DMS53 treated with DMSO at 0.1 percent for 48 hours (cell line): ENCODE measurements at regions not wholly inside any gene's neighbourhood (a gene's known extent, or its start where the extent isn't known, plus 50 kb on each side); places are given as distances from the start of the nearest gene placed in this dataset.
"Not testable (repeated sequence)": the region's sequence is repeated elsewhere in the genome, so short reads cannot be mapped to it uniquely, and the experiment has no call there.

ENCODE experiments used
- DNase-seq: peaks from one replicate; lab custom pipeline; 2025; ENCODE audit not compliant: unreplicated experiment; lab: John Stamatoyannopoulos, UW

DNA sequence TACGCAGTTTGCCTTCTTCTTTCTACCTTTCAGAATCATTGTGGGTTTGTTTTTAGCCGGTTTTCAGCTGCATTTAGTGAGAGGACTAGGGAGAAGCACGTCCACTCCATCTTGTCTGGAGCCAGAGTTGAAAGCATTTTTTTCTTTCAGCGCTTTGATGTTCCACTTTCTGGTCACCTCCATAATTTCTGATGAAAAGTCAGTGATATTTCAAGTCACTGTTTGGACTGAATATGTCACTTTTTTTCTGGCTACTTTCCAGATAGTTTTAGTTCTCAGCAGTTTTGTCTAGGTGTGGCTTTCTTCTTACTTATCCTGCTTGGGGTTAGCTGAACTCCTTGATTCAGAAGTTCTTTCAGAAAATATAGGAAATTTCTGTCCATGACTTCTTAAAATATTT, 123.9 kb upstream of the IER5L start:
- no peak for DNase-seq

DNA sequence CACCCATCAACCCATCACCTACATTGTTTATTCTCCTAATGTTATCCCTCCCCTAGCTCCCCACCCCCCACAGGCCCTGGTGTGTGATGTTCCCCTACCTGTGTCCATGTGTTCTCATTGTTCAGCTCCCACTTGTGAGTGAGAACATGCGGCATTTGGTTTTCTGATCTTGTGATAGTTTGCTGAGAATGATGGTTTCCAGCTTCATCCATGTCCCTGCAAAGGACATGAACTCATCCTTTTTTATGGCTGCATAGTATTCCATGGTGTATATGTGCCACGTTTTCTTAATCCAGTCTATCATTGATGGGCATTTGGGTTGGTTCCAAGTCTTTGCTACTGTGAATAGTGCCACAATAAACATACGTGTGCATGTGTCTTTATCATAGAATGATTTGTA, 118.1 kb upstream of the IER5L start:
- DNase-seq = not testable (repeated sequence)

DNA sequence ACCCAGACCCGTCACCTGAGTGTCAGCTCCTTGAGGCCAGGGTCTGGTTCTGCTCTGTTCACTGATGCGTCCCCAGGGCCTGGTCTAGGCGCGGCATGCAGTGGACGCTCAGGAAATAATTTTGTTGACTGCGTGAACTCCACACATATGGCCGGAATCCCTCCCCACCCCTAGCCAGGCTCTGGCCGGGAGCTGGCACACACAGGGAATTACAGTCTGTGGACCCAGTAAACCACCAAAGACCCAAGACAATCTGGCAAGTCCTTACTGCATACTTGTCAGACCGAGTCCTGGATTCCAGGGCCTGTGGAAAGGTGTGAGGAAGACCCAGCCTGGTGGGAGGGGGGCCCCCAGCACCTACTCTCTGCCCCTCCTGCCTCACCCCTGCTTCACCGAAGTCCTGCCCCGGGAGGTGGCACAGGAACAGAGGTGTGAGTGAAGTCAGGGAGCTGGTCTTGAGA, 113.0 kb upstream of the IER5L start:
- no peak for DNase-seq

DNA sequence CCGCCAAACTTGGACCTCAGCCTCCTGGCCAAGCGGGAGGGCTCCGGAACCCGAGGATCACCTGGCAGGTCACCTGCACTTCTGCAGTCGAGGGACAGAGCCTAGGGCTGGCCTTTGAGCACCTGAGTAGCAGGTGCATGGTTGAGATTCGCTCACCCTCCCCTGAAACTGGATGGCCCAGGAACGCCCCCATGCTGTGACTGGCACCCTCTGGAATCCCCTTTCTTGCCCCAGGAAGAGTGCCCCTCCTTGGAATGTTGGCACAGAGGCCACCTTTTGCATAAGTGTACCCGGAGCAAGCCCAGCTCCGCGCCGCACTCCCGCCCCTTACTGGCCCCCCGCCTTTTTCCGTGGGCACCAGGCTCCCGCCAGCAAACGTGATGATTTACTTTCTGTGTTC, 112.5 kb upstream of the IER5L start:
- DNase-seq = no peak

DNA sequence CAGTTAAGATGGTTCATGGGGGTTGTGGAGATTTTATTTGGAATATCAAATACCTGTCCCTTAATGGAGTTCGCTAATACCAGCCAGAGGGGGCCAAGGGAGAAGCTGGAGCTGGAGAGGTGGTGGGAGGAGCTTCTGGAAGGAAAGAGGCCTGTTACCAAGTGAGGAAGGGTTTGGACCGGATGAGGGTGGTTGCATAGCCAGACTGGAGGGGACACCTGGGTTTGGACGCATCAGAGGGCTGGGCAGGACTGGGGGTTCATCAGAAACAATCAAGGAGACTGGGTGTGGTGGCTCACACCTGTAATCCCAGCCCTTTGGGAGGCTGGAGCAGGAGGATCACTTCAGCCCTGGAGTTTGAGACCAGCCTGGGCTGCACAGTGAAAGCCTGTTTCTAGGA, 111.8 kb upstream of the IER5L start:
- DNase-seq = no peak

DNA sequence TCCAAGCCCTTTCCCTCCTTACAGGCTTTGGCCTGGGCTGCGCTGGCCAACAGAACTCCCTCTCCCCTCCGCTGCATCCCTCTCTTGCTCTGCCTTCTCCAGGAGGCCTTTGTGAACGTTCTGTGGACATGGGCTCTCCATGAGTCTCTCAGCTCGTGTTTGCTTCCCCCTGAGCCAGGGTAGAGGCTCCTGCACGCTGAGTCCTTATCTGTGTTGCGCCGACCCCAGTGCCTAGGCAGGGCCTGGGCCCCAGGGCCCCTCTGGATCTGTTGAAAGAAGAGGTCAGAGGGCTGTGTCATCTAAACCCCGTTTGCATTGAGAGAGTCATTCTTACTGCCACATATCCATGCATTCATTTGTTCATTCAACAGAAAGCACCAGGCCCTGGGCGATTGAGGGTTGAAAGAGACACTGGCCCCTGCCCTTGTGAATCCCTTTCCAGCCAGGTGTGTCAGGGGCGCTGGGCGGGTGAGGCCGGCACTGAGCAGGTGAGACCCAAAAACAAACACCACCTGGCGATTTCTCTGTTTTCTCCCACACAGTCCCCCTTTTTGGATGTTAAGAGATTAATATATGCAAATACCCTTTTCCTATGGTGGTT, 111.2 kb upstream of the IER5L start:
- no peak for DNase-seq

DNA sequence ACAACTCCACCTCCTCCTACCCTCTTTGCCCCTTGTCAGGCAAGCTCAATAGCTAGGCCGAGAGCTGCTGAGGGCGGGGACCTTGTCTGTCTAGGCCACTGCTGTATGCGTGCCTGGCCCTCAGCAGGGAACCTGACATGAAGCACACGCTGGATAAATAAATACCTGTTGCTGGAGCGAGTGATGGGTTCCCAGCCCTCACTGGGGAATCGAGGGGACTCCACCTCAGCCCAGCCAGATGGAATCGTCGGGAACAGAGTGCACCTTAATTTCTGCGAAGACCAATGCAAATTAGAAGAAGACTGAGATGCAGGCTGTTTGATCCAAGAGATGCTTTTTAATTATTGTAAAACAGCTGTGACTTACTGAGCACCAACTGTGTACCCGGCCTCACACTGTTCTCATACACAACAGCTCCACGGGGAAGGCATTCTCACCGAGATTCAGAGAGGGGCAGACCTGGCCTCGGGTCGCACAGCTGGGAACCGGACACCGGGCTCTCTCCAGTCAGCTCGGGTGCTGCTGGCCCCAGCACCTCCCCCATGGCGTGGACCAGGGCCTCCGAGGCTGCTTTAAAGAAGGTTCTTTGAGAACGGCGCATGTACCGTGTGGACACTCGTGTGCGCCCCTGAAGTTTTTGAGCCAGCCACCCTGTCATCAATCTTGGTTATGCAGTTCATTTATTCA, 109.7 kb upstream of the IER5L start:
- no peak for DNase-seq

DNA sequence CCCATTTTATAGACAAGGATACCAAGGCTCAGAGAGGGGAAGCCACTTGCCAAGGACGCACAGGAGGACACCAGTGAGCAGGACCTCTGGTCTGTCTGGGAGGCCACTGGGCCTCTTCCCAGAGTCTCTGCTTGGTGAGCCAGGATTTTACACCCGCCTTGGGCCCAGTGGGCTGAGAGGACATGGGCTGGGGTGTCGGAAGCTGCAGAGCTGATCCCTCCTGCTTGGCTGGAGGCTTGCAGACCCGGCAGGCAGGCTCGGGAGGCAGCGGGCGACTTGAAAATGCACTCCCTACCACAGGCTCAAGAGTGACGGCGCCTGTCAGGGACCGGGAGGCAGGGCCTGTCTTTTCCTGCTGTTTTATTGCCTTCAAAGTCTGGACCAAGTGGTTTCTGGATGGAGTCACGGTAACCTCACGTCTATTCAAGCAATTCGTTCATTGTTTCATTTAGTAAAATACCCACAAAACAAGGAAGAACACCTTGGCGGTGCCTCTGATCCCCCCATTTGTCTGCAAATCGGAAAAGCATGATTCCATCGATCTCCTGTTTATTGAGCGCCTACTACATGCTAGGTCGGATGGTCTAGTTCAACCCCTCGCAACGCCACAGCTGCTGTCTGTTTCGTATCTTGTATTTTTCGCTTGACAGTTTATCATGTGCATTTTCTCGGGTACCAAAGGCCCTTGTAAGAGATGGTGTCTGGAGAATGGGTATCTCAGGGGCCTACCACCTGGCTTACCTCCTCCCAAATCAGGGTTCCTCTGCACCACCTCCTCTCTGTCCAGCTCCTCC, 108.1 kb upstream of the IER5L start:
- no peak for DNase-seq

DNA sequence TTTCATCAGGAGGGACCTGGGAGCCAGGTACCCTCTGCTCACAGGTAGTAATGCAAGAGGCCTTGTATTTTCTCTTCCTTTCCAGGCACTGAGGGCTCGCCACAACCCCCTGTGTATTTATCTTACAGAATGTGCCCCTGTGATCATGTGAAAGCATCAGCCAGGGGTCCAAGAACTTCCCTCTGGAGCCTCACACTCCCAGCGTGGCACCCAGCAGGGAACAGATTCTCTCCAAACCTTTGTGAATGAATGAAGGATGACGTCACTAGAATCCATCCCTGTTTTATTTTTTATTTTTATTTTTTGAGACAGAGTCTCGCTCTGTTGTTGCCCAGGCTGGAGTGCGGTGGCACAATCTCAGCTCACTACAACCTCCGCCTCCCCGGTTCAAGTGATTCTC, 107.3 kb upstream of the IER5L start:
- no peak for DNase-seq

DNA sequence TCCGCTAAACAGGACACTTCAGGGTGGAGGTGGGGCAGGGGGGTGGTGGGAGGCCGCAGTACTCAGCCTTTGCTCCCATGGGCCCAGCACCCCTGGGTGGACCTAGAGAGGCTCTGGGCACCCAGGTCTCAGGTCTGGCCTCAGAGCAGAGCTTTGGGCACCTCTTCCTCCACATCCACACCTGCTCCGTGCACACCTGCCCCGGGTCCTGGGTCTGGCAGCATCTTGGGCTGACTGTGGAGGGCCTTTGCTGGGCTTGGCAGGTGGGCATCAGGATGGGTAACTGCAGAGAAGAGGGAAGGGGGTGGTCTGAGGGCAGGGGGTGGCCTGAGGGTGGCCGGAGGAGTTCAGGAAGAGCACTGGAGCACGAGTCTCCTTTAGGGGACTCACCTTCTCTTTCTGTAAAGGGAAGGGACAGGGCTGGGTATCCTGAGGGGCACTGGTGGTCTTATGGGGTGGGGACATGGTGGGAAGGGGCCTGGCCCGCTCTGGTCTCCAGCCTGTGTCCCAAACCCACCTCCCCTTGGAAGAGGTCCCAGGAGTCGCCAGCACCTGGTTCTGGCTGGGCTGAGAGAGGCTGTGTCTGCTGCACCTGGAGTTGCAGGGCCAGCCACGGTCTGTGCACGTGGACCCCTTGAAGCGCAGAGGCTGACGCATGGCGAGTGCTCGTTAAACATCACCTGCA, 106.7 kb upstream of the IER5L start:
- DNase-seq = no peak

DNA sequence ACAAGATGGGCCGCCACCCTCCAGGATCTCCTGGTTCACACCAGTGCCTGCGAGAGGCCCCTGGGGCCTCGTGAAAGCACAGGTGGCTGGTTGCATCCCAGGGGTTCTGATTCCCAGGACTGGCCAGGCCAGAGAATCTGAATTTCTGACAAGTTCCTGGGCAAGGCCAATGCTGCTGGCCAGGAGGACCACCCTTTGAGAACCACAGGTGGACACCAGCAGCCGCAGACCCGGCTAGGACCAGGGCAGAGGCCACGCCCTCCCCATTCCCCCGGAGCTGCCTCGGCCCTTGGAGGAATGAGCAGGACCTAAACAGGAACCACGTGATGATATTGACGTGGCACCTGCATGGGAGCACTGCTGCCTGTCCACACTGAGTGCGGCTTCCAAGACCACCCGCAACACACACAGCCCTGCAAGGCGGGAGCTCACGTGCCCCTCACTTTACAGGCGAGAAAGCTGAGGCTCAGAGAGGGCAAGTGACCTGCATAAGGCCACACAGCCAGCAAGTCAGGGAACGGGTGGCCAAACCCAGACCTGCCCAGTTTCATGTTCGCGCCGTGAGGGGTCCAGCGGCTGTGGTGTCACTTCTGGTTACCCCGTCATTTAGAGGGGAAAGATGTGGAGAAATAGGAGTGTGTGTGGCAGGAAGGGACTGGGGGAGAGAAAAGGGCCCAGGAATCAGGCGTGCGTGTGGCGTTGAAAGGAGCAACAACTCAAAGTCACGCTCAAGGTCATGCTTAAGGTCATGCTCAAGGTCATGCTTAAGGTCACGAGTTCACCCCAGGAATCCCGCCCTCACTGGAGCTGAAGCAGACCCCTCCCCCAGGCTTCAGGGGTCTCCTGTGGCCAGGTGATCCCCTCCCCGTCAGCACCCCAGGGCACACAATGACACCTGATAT, 105.9 kb upstream of the IER5L start:
- DNase-seq = no peak

DNA sequence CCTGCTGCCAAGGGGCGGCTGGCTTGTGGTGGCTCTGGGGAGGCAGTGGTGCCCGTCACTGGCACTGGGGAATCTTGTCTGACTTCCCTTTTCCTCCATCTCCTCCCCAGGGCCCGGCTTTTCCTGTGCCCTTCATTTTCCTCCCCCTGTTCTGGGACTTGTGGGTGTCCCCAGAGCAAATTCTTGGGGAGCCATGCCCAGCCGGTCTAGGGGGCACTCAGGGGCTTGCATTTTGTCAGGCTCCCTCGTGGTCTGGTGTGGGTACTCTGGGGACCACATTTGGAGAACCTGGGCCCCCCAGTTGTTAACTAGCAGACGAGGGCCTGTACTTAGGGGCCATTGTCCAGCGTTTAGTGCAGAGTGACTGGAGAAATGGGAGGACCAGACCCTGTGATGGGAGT, 105.2 kb upstream of the IER5L start:
- DNase-seq = no peak

DNA sequence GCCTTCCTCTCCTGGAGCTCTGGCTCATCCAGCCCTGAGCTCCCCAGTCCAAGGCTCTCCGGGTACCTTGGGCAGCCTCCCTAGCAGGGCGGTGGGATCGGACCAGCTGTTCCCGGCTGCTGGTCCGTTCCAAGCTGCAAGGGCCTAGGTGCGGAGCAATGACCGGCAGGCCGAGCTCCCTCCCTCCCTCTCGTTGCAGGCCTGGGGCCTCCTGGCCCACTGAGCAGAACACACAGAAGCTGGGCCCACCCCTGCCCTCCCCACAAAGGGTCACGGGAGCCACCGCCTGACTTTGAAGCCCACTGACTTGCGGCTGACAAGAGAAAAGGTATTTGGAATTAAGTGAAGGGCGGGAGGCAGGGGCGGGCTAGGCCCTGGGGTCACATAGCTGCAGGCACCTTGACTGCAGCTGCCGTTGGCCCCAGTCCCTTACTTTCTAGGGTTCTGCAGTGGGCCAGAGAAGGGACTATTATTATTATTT, 104.7 kb upstream of the IER5L start:
- no peak for DNase-seq

DNA sequence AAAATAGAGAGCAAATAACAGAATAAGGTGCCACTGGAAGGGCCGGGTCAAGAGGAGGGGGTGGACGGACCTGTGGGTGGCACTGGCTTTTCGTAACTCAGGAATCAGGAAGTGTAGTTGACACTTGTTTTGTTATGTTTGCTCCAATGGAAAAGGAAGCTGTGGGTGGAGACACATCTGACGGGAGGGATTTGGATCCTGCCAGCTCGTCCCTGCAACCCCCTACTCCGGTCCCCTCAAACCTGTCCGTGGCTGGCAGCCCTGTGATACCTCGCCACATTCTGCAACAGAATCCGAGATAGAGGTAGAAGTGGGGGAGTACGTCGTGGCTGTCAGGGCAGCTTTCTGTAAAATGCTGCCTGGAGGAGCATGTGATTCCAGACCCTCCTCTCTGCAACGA, 104.2 kb upstream of the IER5L start:
- DNase-seq = no peak

DNA sequence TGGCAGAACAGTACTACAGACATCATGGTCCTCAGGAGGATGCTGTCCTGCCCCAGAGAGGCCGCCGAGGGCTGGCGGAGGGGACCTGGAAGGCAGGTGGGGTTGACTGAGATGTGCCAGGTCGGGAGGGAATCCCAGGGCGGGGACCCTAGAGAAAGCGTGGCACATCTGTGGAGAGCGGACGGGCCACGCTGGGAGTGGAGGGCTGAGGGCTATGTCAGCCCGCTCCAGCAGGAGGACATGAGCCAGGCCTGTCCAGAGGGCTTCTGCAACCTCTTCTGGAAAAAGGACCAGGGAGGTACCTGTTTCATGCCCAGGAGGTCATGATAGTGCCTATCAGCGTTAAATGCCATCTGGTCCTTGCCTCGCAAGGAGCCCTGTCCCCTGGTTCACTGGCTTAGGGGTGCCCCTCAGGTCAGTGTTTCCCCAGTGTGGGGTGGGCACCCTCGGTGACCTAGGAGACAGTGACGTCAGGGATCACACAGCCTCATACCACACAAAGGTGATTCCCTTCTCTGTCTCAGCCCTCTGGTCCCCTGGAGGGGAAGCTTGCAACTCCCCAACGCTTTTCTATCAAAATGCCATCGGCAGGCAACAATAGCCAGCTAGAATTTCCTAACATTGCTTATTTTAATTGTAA, 103.6 kb upstream of the IER5L start:
- no peak for DNase-seq

DNA sequence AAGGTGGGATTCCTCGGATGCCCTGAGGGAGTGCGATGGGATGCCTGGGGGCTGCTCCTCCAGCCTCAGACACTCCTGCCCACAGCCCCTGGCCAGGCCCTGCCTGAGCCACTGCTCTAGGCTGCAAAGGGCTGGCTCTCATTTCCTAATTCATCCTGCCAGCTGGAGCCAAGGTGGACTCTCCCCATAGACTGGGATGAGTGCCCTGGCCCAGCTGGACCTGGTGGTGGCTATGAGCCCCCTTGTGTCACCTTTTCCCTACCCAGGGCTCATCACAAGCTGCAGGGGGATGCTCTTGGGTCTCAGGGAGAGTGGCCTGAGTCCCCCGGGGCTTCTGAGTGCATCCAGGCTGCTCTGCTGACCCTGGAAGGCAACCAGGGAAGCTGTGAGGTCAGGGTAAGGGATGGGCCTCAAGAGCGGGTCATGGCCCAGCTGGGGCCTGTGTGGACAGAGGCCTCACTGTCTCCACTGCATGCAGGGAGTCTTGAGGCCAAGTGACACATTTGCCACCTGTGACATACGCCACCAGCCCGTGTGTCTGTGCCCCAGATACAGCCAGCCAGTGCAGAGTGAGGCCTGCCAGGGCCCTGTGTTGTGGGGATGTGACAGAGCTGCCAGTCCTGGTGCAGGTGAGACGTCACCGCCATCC, 102.7 kb upstream of the IER5L start:
- DNase-seq = no peak

DNA sequence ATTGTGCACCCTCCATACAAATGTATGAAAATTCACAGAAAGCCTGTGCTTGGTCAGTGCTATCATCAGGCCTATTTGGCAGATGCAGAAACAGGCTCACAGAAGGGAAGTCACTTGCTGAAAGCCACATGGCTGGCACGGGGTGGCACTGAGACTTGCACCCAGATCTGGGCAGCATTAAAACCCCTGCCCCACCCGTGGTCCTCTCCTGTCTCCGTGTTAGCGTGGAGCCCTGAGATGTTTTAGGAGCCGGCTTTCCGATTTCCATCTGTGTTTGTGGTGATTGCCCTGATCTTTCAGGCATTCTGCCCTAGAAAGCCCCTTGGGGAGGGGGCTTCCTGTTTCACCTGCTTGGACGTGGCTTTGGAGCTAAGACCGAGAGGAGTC, 102.2 kb upstream of the IER5L start:
- no peak for DNase-seq

DNA sequence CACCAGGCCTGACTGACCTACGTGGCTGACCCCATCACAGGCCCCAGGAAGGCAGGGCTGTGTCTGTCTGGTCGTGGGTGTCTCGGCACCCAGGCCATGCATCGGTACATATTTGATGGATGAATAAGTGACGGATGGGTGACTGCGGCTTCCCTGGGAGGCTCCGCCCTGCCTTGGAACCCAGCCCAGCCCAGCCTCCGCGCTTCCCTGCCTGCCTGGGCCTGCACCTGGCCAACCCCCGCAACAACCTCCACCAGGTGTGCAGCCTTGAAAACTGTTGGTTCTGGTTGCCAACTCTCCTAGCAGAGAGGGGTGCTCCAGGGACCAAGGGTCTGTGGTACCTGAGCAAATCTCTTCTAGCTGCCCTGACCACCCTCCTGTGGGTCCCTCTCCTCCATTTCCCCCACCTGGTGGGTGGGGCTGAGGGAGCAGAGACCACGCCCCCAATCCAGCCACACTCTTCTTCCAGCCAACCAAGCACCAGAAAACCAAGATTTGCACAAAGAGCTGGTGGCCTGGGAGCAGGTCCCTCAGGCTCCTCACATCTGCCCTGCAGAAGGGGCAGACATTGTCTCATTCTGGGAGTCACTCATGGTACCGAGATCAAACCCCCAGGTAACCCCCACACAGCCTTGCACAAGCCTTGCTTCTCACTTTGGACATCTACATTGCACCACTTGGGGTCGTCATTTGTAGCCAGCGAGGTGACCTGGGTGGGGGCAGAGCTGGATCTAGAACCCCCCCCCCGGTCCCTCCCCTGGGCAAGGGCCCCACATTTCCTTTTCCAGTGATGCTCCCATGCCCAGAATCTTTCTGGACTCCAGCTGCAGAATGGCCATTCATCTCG, 100.6 kb upstream of the IER5L start:
- peak; percentile 67 for DNase-seq
